ENCODE measurements at regions not wholly inside any gene's neighbourhood (a gene's known extent, or its start where the extent isn't known, plus 50 kb on each side); places are given as distances from the start of the nearest gene placed in this dataset.

GRCh38 chr6:76465410-76465809 lies 392.9 kb upstream of the IMPG1 start:
- Histone ChIP-seq H2AFZ (ENCODE audit: low read depth, low read length, poor library complexity, severe bottlenecking) (no peak overlapping the region), H3K4me3 (replicated peaks in 1 of 2; ENCODE audit: low read depth in 1 of 2, low read length in 2 of 2) (no peak overlapping the region), H3K79me2 (ENCODE audit: insufficient read depth, low read length) (no peaks in the 10 kb centered on the region), H3K9me2 (ENCODE audit: insufficient read depth) (no peaks in the 10 kb centered on the region), H3K27me3 (ENCODE audit: insufficient read depth, low read length) (no peaks in the 10 kb centered on the region), H3K27ac (ENCODE audit: low read depth, low read length) (no peak overlapping the region), H4K20me1 (ENCODE audit: insufficient read depth) (no peaks in the 10 kb centered on the region), H3K36me3 (ENCODE audit: control insufficient read depth in 1 of 2, insufficient read depth in 2 of 2, low read length in 2 of 2) (no peaks in the 10 kb centered on the region), H3K4me2 (ENCODE audit: low read length) (no peak overlapping the region), H3K9ac (ENCODE audit: low read length) (no peak overlapping the region), H3K4me1 (ENCODE audit: control insufficient read depth in 1 of 2, insufficient read depth in 2 of 2, low read length in 2 of 2) (no peaks in the 10 kb centered on the region), H3K9me3 (ENCODE audit: control insufficient read depth in 1 of 2, insufficient read depth in 1 of 2, low read depth in 1 of 2, low read length in 2 of 2) (no peaks in the 10 kb centered on the region)
- TF ChIP-seq FOSL1 (IDR thresholded peaks at IDR 0.05; ENCODE audit: low read depth), result no peak
- TF ChIP-seq RAD21 (IDR thresholded peaks at IDR 0.05; ENCODE audit: low read depth), result no peak
- TF ChIP-seq POLR2AphosphoS5 (IDR thresholded peaks at IDR 0.05; ENCODE audit: low read depth, low read length), result no peak
- no peak for TF ChIP-seq ELF1 (IDR thresholded peaks at IDR 0.05; ENCODE audit: borderline replicate concordance, low read depth)
- TF ChIP-seq SIN3A (IDR thresholded peaks at IDR 0.05; ENCODE audit: low read depth), result no peak
- TF ChIP-seq JUND (IDR thresholded peaks at IDR 0.05), result no peak
- no peak for TF ChIP-seq YY1 (IDR thresholded peaks at IDR 0.05; ENCODE audit: extremely low read depth, insufficient replicate concordance, low read depth, low read length)
- no peak for TF ChIP-seq SP1 (IDR thresholded peaks at IDR 0.05; ENCODE audit: low read depth)
- no peak for TF ChIP-seq EZH2phosphoT487 (IDR thresholded peaks at IDR 0.05; ENCODE audit: borderline replicate concordance)
- no peak for TF ChIP-seq ZFX (IDR thresholded peaks at IDR 0.05)
- no peak for TF ChIP-seq CTCF (IDR thresholded peaks at IDR 0.05 in 2 of 3, conservative IDR thresholded peaks at IDR 0.05 in 1 of 3; ENCODE audit: borderline replicate concordance in 1 of 3, insufficient read depth in 1 of 3, low read depth in 2 of 3, low read length in 2 of 3)
- TF ChIP-seq ZBTB33 (IDR thresholded peaks at IDR 0.05; ENCODE audit: extremely low read depth, insufficient replicate concordance, low read length), result no peak
- BruUV-seq (replicated peaks), result no TSS peak
- ATAC-seq (no peak), DNase-seq (ENCODE audit: low read depth, low spot score) (no peak)
- ChIA-PET POLR2A (no interaction called here), RAD21 (ENCODE audit: low non-redundant PET in 1 of 2, low total read pairs in 2 of 2, uncharacterized antibody in 2 of 2, unreplicated experiment in 2 of 2) (no interaction called here), CTCF (no interaction called here)
- intact Hi-C loops (cut with micrococcal nuclease), result no loop called here
